ENCODE measurements at regions not wholly inside any gene's neighbourhood (a gene's known extent, or its start where the extent isn't known, plus 50 kb on each side); places are given as distances from the start of the nearest gene placed in this dataset.
A peak's percentile ranks its signal among the peaks of the same experiment; 100 is the strongest.
"Not testable (repeated sequence)": the region's sequence is repeated elsewhere in the genome, so short reads cannot be mapped to it uniquely, and the experiment has no call there.

DNA sequence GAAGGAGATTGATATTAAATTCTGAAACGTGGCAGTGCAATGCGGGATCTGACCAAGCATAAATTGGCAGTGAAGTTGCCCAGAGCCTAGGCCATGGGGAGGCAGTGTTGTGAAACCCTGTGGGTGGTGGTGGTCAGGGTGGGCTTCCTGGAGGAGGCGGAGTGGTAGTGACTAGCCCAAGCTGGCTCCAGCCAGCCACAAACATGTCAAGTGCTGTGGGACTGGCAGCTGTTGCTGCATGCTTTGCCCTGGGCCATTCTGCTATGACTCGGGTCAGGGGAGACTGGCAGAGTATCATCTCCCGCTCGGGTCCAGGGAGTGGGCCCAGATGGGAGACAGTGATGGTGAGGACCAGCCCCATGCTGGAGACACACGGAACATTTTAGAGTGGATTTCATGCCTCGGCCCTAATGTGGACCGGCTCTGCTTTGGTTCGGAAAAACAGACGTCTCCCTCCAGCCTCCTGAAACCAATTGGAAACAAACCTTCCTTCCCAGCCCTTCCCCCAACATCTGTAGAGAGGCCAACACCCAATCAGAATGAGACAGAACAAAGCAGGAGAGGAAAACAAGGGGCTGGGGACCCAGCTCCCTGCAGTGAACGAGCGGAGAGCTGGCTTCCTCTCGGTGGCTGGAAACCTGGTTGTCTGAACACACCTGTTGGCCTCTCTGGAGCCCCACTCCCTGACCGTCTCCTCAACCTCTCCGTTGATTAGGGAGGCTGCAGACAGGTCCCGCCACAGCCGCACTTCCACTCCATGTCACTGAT is 58.2 kb downstream of the TMEM270 start:
- DNase-seq (ENCODE audit: low spot score) = no peak

GRCh38 chr7:73919694-73920375 is 58.9 kb downstream of the TMEM270 start:
- no peak for DNase-seq (ENCODE audit: low spot score)

- no peak for DNase-seq (ENCODE audit: low spot score)
These were observed 59.6 kb downstream of the TMEM270 start for GRCh38 chr7:73920406-73921134.

DNA sequence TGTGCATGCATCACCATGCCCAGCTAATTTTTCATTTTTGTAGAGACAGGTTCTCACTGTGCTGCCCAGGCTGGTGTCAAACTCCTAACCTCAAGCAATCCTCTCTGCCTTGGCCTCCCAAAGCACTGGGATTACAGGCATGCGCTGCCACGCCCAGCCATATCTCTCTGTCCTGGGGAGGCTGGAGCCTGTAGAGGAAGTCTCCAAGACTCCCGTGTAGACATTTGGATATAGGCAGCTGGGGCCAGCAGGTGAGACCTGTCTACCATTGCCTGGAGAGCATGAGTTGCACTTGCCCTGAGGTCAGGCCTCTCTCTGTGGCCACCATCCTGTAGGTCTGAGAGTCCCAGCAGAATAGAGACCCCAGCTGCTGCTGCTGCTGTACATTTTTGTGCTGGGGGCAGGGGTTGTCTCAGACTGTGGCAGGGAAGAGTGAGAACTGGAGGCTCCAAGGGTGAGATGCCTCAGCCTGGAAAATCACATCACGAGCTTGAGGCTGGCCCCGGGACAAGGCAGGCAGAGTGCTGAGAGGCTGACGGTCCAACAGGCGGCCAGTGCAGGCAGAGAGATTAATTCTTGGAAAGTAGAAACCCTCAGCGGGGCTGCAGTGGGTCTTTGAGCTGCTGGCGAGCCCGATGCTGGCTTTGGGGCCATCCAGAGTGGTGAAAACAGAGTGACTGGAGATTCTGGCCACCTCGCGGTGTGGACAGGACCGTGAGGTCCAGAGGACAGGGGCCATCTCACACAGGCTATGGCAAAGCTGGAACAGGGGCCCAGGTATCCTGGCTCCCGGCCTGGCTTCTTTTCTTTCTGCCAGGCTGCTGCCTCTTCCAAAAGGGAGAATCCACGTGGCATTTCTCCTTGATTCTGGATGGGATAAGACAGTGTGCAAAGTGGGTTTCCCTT is 60.9 kb downstream of the TMEM270 start:
- peak; percentile 13 for DNase-seq (ENCODE audit: low spot score)

- DNase-seq (ENCODE audit: low spot score) = not testable (repeated sequence)
These were observed 67.7 kb downstream of the TMEM270 start for GRCh38 chr7:73928644-73929043.

- DNase-seq (ENCODE audit: low spot score) = no peak
These were observed 70.5 kb downstream of the TMEM270 start for GRCh38 chr7:73931502-73931901.

- DNase-seq (ENCODE audit: low spot score) = no peak
These were observed 71.4 kb downstream of the TMEM270 start for GRCh38 chr7:73932364-73932763.

DNA sequence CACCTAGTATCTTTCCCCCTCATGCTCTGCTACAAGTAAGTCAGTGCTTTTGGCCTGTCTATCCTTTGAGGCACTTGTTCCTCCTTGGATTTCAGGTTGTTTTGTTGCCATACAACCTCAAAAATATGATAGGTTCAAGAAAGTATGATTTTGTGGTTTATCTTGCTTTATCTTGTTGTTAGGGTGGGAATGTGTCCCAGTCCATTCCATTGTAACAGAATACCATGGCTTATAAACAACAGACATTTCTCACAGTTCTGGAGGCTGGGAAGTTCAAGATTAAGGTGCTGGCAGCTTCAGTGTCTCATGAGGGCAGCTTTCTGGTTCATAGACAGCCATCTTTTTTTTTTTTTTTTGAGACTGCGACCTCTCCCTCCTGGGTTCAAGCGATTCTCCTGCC is 72.1 kb downstream of the TMEM270 start:
- DNase-seq (ENCODE audit: low spot score) = no peak

GRCh38 chr7:73936967-73937366 is 76.0 kb downstream of the TMEM270 start:
- DNase-seq (ENCODE audit: low spot score) = no peak

GRCh38 chr7:73937650-73938049 is 76.7 kb downstream of the TMEM270 start:
- DNase-seq (ENCODE audit: low spot score) = not testable (repeated sequence)

DNA sequence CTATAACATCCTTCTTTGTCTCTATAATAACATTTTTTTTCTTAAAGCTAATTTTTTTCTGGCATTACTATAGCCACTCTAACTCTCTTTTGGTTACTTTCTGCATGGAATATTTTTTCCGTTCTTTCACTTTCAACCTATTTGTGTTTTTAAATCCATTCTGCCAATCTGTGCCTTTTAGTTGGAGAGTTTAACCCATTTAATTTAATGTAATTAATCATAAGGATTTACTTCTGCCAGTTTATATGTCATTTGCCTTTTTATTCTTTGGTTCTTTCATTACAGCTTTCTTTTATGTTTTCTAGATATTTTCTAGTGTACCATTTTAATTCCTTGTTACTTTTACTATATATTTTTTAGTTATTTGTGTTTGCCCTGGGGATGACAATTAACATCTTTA is 78.6 kb downstream of the TMEM270 start:
- no peak for DNase-seq (ENCODE audit: low spot score)

GRCh38 chr7:73940701-73941238 is 79.8 kb downstream of the TMEM270 start:
- no peak for DNase-seq (ENCODE audit: low spot score)

DNA sequence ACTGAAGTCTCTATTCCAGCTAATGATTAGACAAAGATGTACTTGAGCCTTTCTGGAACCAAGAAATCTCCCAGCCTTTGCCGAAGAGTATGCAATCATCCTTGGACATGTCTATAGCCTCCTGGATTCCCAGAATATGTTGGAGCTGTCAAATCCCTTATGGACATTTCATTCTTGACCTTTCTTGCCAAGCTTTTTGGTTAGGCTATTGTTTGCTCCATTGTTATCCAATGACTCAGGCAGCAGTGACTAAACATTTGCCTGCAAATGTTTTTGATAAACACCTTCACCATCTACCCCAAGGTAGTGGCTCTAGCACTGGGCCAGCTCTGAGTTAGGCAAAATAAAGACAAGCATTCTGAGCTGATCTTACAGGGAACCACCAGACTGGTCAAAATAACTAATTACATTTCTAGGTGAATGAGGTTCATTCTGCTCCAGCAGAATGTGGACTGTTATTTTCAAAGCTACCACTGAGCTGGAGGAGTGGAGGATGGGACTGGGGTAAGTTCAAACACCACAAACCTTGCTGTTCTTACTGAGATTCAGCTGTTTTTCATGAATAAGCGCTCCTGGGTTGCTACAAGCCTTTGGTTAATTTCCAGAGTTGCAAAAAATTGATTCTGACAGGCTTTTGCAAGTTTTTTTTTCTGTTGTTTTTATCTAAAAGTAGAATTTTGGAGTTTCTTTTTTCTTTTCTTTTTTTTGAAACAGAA is 81.0 kb downstream of the TMEM270 start:
- no peak for DNase-seq (ENCODE audit: low spot score)

DNA sequence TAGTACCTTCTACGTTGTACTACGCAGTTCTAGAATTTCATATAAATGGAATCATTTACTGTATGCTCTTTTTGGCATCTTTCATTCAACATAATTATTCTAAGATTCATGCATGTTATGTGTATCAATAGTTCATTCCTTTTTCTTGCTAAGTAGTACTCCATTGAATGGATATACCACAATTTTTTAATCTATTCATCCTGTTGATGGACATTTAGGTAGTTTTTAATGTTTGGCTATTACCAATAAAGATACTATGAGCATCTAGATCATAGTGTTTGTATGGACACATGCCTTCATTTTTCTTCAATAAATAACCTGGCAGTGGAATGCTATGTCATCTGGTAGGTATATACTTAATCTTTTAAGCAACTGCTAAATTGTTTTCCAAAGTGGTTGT is 83.0 kb upstream of the ELN start:
- no peak for DNase-seq (ENCODE audit: low spot score)

DNA sequence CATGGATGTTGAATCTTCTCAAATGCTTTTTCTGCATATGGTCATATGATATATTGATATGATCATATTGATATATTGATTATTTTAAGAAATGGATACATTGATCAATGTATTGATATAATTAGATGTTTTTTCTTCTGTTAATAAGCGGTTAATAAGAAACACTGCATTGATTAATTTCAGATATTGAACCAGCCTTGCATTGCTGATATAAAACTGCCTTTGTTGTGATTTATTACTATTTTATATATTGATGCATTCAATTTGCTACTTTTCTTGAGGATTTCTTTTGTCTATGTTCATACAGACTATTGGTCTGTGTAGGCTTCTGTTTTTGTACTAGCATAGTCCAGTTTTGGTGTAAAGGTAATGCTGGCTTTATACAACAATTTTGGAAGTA is 79.7 kb upstream of the ELN start:
- no peak for DNase-seq (ENCODE audit: low spot score)

GRCh38 chr7:73952266-73952665 is 75.7 kb upstream of the ELN start:
- DNase-seq (ENCODE audit: low spot score) = no peak

DNA sequence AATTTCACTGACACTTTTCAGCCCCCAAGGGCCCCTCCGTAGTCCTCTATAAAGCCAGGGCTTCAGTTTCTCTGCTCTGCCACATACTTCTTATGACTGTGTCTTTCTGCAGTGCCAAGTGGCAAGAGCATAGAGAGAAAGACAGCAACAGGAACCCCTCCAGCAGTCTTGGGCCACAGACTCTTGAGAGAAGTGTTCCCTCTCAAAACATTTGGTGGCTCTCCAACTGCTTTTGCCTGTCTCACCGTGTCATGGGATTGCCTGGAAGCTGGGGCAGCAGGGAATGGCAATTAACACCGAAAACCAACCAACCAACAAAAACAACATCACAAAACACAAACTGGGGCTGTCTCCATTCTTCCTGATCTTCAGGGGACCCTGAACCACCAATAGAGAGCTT is 73.8 kb upstream of the ELN start:
- DNase-seq (ENCODE audit: low spot score) = no peak

DNA sequence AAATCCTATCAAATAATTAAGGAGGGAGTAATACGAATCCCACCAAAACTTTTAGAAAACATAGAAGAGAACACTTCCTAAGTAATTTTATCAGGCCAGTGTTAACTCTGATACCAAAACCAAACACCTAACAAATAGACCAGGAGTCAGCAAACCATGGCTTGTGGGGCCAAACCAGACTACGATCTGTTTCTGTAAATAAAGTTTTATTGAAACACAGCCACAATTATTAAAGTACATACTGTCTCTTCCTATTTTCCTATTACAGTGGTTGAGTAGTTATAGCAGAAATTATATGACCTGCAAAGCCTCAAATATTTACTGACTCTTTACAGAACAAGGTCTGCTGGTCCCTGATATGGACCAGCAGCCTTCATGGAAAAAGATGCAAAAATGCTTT is 73.1 kb upstream of the ELN start:
- DNase-seq (ENCODE audit: low spot score) = no peak

- no peak for DNase-seq (ENCODE audit: low spot score)
These were observed 67.4 kb upstream of the ELN start for GRCh38 chr7:73960548-73960947.

- DNase-seq (ENCODE audit: low spot score) = not testable (repeated sequence)
These were observed 66.0 kb upstream of the ELN start for GRCh38 chr7:73961991-73962390.

Data from umbilical cord (tissue), 1 donor.